NCI-H524 treated with DMSO at 0.1 percent for 48 hours (cell line): ENCODE measurements at regions not wholly inside any gene's neighbourhood (a gene's known extent, or its start where the extent isn't known, plus 50 kb on each side); places are given as distances from the start of the nearest gene placed in this dataset.
"Not testable (repeated sequence)": the region's sequence is repeated elsewhere in the genome, so short reads cannot be mapped to it uniquely, and the experiment has no call there.

Experiments used
- DNase-seq: peaks from one replicate; lab custom pipeline; 2025; lab: John Stamatoyannopoulos, UW

DNA sequence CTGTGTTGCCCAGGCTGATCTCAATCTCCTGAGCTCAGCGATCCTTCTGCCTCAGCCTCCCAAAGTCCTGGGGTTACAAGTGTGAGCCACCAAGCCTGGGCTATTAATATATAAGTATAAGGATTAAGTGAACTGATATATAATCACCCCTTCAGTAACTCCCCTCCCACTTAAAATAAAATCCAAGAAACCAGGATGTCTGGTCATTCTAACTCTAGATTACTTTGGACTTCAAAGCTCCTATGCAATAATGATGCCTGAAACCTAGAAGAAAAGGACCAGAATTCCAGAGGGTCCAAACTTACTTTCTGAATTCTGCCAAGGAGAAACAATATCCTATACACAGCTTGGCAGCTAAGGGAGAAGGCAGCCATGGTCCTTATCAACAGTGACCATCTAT lies 206.8 kb upstream of the ZNF217 start:
- DNase-seq: no peak

DNA sequence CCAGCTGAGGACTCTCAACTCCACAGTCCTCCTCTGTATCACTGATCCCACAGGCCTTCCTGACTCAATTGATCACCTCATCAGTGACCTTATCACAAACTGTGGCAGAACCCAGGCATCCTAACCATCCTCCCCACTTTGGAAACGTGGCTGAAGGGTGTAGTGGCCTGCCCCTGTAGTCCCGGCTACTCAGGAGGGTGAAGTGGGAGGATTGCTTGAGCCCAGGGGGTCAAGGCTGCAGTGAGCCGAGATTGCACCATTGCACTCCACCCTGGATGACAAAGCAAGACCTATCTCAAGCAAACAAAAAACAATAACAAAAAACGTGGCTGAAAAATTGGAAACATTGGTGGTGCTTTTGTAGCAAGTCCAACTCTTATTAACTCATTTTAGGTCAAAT lies 203.4 kb upstream of the ZNF217 start:
- DNase-seq: no peak

DNA sequence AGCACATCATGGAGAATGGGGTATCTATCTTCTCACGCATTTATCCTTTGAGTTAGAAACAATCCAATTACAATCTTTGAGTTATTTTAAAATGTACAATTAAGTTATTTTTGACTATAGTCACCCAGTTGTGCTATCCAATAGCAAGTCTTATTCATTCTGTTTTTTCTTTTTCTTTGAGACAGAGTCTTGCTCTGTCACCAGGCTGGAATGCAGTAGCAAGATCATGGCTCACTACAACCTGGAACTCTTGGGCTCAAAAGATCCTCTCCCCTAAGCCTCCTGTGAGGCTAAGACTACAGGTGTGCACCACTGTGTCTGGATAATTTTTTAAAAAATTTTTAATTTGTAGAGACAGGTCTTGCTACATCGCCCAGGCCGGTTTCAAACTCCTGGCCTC lies 201.5 kb upstream of the ZNF217 start:
- no peak for DNase-seq

DNA sequence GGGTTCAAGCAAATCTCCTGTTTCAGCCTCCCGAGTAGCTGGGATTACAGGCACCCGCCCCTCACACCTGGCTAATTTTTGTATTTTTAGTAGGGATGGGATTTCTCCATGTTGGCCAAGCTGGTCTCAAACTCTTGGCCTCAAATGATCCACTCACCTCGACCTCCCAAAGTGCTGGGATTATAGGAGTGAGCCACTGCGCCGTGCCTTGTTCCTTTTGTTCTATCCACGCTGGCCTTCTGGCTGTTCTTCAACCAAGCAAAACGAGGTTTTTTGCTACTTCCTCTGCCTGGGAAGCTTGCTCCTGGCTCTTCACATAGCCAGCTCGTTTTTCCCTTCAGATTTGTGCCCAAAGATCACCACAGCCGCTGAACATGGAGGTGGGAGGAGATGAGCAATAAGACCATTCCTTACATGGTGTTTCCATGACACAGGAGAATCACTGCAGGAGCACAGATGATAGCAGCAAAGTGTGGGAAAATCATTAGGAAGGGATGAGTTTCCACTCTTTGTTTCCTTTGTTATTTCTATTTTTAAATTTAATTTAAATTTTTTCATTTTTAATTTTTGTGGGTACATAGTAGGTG lies 201.0 kb upstream of the ZNF217 start:
- no peak for DNase-seq

DNA sequence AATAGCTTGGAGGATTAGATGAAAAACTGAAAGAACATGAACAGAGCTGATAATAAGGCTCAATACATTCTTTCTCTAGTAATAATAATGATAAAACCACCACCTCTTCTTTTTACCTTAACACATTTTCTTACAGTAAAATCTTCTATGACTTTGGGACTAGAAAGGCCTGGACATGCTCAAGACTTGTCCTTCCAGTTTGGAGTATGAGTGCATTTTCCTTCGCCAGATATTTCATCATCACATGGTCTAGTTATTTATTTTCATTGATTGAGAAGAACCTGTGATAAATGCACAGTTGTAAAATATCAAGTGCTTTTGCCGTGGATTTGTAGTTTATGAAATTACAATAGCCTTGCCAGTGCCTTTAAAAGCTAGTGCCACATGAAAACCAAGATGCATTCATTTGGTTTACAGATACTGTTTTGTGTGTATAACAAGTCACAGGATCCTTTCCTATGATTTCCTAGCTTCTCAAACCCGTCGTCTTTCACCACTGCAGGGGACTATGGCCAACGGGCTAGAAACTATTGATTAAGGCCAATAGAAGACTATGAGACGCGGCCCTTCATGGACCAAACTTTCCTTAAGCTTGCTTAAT lies 200.2 kb upstream of the ZNF217 start:
- DNase-seq: no peak

DNA sequence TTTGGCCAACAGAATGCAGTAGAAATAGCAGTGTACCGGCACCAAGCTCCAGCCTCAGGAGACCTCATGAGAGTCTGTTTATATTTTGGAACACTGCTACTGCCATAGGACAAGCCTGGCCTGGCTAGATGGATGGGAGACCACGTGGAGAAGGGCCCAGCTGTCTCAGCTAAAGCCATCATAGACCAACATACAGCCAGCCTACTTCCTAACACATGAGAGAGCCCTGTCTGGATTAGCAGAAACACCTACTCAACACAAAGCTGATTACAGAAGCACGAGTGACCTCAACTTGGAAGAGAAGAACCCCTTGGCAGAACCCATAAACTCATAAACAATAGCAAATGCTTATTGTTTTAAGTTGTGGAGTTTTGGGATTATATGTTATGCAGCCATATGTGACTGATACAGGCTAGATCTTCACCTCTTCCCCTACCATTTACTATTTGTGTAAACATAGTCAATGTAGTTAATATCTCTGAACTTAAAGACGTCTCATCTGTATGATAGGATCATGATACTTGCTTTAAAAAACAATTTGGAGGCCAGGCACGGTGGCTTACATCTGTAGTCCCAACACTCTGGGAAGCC lies 199.4 kb upstream of the ZNF217 start:
- no peak for DNase-seq

DNA sequence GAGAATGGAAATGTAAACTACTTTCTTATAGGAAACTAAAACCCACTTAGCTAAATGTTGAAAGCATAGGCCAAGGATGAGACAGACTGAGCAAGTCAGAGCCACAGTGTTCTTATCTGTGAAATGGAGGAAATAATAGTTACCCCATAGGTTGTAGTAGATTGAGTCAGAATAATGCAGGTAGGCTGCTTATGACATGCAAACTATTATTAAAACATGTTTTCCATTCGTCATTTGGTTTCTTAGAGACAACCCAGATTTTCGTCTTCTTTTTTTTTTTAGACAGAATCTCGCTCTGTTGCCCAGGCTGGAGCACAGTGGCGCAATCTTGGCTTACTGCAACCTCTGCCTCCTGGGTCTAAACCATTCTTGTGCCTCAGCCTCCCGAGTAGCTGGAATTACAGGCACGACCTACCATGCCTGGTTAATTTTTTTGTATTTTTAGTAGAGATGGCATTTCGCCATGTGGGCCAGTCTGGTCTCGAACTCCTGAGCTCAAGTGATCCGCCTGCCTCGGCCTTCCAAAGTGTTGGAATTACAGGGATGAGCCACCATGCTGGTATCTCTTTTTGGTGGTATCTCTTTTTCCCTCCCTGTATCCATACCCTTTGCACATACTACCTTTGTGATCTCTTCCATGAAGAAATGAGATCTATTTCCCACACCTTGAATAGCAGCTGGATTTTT lies 196.5 kb upstream of the ZNF217 start:
- no peak for DNase-seq

DNA sequence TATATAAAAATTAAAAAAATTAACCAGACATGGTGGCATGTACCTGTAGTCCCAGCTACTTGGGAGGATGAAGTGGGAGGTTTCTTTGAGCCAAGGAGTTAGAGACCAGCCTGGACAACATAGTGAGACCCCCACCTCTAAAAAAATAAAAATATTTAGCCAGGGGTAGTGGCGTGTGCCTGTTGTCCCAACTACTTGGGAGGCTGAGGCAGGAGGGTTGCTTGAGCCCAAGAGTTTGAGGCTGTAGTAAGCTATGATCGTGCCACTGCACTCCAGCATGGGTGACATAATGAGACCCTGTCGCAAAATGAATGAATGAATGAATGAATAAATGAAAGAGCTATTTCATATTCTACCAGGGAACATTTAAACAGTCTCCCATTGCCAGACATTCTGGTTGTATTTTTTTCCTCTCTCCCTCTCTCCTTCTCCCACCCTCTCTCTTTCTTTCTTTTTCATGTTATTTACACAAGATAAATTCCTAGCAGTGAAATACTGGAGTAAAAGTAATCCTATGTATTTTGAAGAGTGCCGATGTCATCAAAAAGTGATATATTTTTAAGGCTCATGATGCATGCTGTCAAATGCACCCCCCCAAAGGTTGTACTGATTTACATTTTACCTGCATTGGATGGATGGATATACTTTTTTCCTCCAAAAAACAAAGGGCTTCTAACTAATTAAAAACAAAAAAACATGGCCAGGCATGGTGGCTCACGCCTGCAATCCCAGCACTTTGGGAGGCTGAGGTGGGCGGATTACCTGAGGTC lies 194.8 kb upstream of the ZNF217 start:
- no peak for DNase-seq

DNA sequence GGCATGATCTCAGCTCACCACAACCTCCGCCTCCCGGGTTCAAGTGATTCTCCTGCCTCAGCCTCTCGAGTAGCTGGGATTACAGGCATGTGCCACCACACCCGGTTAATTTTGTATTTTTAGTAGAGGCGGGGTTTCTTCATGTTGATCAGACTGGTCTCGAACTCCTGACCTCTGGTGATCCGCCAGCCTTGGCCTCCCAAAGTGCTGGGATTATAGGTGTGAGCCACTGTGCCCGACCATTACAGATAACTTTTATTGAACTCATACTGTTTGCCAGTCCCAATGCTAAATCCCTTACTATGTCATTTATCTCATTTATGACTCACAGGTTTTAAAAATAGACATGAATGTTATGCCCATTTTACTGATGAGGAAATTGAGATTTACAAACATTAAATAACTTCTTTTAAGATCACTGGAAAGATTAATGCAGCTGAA lies 193.9 kb upstream of the ZNF217 start:
- not testable (repeated sequence) for DNase-seq

DNA sequence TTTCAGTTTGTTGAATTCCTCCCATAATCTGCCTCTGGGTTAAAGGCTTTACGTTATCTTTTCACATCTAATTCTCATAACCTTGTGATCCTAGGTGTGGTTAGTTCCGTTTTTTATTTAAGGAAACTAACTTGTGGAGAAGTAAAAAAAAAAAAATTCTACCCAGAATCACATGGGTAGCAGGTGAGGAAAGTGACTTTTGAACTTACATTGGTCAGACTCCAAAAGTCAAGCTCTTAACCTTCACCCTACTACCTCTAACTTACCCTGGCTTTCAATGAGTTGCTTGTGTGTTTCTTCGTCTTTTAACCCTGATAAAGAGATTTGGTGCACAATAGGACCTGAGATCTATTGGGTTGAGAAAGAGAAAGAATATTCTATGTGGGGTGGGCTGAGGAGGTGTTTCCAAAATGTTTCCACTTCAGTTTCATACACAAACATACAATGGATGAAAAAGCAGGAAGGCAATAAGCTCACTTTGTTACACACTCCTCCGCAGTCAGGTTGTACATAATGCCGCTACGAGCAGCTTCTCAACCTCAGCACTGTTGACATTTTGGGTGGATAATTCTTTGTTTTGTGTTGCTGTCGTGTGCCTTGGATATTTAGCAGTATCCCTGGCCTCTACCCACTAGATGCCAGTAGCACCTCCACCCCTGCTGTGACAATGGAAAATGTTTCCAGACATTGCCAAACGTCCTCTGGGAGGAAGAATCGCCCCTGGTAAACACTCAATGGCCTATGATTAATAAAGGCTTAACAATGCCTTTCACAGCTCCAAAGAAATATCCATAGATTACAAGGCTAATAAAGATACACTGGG lies 193.0 kb upstream of the ZNF217 start:
- no peak for DNase-seq

DNA sequence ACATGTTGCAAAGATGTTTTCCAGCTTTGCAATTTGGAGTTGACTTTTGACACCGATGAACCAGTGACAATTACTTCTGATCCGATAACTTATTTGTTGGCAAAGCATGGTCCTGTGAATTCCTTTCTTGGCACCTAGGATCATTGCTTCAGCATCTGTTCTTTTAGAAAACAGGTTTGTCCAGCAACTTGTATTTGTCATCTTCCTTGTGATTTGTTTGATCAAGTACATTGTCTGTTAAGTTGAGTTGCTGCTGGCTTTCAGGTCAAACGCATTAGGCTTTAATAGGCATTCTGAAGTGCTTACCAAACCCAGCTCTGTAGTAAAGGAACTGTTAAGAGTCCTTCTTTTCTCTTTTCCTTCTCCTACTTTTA lies 192.4 kb upstream of the ZNF217 start:
- DNase-seq: no peak

DNA sequence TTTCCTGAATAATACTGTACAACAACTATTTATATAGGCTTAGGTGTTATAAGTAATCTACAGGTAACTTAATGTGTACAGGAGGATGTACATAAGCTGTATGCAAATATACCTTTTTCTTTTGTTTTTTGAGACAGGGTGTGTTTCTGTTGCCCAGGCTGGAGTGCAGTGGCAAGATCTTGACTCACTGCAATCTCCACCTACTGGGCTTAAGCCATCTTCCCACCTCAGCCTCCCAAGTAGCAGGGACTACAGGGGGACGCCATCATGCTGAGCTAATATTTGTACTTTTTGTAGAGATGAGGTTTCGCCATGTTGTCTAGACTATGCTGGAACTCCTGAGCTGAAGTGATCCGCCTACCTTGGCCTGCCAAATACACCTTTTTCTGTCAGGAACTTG lies 191.7 kb upstream of the ZNF217 start:
- DNase-seq: no peak

DNA sequence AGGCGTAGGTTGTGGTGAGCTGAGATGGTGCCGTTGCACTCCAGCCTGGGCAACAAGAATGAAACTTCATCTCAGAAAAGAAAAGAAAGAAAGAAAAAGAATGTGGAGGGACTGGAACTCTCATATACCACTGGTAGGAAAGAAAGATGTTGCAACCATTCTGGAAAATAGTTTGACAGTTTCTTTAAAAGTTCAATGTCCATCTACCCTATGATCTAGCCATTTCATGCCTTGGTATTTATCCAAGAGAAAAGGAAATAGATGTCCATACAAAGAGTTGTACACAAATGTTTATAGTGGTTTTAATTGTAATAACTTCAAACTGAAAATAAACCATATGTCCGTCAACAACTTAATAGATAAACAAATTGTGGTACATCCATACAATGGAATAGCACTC lies 190.1 kb upstream of the ZNF217 start:
- no peak for DNase-seq

DNA sequence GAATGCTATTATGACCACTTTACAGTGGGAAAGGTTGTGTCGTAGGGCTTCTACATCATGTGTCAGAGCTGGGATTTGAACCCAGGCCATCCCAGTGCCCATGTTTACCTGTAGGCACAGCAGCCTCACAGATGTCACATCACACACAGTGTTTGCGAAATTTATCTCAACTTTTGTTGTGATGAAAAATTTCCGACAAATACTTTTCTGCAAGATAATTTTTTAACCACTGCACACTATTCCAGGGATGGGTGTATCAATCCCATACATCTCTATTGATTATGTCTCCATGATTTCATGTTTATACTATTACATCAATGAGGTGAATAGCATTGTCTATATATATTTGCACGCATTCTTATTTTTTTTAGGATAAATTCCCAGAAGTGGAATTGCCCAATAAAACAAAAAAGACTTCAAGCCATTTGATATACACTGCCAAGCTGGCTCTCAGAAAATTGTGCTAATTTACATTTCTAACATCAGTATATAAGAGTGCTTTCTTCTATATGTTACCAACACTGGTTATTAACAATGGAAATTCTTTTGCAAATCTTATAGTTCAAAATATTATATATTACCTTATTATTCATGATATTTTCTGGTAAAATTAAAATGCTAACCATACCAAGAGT lies 189.1 kb upstream of the ZNF217 start:
- no peak for DNase-seq

DNA sequence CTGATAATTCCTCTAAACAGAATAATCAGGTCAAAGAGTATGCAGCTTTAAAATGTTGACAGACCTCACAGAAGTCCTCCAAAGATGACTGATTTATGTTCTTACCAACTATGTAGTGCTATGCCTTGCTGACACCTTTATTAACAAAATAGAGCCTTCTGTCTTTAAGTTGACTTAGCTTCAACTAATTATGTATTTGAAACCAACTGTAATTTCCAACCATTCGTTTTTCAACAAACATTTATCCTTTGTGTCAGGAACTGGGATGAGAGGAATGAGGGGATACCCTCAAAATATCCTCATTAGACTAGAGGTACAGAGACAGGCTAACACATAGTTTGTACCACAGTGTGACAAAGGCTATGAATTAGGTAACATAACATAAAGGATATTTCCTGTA lies 186.2 kb upstream of the ZNF217 start:
- DNase-seq: no peak

DNA sequence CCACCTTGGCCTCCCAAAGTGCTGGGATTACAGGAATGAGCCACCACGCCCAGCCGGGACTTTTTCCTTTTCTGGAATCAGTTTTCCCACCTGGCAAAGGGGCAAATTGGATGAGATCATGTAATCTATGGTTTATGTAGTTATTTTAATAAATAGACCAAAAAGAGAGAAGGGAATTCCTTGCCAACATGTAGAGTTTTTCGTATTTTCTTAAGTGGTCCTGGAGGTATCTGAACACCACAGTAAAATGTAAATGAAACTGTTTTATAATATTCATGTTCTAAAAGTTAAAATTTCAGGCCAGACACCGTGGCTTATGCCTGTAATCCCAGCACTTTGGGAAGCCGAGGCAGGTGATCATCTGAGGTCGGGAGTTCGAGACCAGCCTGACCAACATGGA lies 185.1 kb upstream of the ZNF217 start:
- no peak for DNase-seq

DNA sequence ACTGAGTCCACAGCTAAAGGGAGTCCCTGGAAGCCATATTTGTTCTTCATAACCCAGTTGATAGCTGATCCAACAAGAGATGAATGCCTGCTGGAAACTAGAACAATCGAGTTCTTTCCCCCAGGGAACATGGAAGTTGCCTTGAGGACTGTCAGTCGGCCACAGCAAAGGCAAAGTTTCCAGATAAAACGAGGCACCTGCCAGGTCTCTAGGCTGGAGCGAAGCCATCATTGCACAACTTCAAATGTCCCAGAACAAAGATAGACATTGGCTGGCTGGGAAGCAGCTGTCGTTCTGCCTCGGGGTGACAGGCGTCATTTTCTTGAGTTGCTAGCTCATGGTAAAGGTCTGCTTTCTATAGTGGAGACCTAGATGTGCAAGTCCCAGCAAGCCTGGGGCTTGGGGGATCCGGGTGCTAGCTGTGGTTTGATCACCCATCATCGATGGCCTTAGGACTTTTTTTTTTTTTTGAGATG lies 184.4 kb upstream of the ZNF217 start:
- no peak for DNase-seq

DNA sequence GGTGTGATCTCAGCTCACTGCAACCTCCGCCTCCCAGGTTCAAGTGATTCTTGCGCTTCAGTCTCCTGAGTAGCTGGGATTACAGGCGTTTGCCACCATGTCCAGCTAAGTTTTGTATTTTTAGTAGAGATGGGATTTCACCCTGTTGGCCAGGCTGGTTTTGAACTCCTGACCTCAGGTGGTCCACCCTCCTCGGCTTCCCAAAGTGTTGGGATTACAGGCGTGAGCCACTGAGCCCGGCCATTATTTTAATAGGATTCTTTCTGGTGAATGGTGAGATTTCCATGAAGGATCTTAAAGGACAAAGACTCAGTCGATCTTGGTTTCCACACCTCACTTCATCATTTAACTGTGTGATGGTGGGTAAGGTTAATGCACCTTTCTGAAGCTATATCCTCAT lies 183.8 kb upstream of the ZNF217 start:
- DNase-seq: not testable (repeated sequence)

DNA sequence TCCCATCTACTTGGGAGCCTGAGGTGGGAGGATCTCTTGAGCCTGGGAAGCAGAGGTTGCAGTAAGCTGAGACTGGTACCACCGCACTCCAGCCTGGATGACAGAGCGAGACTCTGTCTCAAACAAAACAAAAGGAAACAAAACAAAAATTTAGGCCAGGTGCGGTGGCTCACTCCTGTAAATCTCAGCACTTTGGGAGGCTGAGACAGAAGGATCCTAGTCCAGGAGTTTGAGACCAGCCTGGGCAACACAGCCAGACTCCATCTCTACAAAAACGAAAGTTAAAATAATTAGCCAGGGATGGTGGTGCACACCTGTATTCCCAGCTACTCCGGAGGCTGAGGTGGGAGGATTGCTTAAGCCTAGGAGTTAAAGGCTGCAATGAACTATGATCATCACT lies 183.2 kb upstream of the ZNF217 start:
- no peak for DNase-seq

DNA sequence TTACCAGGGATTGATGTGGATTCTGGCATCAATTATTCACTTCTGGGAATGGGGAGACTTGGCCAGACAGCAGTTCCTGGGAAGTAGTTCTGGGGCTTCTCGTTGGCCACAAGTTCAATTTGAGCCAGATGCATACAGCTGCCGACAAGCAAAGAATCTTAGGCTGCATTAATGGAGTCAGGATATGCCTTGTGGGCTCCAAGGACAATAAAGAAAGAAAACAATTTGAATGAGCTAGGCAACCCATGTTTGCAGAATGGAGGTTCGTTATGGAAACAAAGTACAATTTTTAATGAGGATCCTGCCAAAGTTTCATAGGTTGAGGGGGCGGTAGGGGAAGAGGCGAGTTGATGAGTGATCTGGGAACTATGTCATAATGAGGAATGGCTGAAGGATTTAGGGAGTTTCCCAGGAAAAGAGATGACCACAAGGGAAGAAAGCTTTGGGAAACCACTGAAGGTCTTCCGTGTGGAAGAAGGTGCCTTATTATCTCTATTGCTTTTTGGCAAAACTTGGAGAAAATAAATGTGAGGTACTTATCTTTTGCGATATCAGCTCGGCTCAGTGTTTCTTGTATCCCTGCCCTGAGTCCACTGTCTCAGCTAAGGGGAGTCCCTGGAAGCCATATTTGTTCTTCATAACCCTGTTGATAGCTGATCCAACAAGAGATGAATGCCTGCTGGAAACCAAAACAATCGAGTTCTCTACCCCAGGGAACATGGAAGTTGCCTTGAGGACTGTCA lies 181.0 kb upstream of the ZNF217 start:
- no peak for DNase-seq
